Coronary artery (tissue), 2 donors: ENCODE measurements at regions not wholly inside any gene's neighbourhood (a gene's known extent, or its start where the extent isn't known, plus 50 kb on each side); places are given as distances from the start of the nearest gene placed in this dataset.

Source experiments
- DNase-seq: peaks from one replicate; pipeline ENCODE4 v3.0.0-alpha.2; 2017; ENCODE audit warnings: low spot score
- H3K27ac ChIP-seq, 2 donors: fragments of 200-600 bp; sonication (generic); one replicate each; pipeline ENCODE4 v1.5.1; 2016 to 2019
- H3K4me3 ChIP-seq: fragments of 200-600 bp; sonication (generic); 2 replicates; pipeline ENCODE4 v1.5.1; 2016; ENCODE audit warnings: mild to moderate bottlenecking, moderate library complexity
- CTCF ChIP-seq: fragments of 200-600 bp; sonication (generic); IDR thresholded peaks from one replicate; pipeline ENCODE4 v1.5.1; 2019; ENCODE audit warnings: antibody characterized with exemption

DNA sequence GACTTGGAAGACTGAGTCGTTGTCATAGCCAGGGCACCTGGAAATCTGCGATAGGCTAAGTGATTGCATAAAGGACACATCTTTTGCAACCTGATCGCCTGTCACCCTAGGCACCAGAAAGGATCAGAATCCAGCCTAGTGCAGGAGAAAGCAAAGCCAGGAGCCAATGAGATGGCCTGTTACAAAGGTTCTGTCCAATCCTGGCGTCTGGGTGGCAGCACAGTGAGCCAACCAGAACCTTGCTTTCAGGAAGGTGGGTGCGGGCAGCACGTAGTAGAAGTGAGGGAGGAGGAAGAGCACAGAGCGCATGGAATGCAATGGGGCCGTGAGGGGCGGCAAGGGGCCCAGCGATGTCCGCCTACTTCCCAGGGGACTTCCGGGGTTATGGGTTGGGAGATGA is 120.4 kb upstream of the GGTLC1 start:
- TF ChIP-seq CTCF = no peak
- Histone ChIP-seq H3K27ac (no peak overlapping the region), H3K4me3 (no peak overlapping the region)
- DNase-seq = no peak

DNA sequence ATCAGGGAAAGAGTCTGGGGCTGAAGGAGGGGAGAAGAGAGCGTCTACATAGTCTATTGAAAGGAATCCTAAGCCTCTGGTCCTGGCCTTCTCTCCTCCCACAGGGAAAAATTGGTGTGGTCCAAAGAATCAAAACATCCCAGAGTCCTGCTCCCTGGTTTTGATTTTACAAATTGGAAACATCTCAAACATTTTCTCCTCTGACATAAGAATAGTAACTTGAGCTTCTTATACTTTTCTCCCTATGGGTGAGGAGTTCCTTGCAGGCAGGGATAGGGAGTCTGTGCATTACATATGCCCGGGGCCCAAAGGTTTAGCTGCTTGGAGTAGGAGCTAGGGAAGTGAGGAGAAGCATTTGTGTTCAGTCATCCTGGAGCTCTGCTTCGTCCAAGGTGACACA is 120.0 kb upstream of the GGTLC1 start:
- no peak for TF ChIP-seq CTCF
- no peak for DNase-seq

DNA sequence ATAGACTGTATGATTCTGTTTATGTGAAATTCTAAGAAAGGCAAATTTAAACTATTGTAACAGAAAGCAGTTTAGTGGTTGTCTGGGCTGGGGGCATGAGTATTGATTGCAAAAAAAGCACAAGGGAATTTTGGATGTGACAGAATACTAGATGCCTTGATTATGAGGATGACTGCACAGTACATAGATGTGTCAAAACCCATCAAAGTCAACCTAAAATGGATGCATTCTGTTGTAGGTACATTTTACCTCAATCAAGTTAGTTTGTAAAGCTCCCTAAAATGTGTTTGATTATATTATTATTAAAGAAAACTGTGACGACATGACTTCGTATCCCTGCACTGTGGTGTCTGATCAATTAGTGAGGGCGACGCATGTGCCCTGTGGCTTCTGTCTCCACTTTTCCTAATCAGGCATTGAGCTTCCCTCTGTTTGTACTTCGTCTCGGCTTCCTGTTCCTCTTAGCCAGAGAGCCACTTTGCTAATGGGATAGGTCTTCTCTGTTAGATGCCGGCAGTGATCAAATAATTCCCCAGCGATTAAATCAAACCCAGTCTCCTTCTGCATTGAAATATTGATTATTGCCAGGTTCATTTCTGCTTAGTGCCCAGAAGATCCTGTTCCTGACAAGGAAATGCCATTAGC is 118.3 kb upstream of the GGTLC1 start:
- H3K4me3 ChIP-seq = no peak overlapping the region
- TF ChIP-seq CTCF = no peak
- no peak for DNase-seq
- H3K27ac ChIP-seq = no peak overlapping the region

More for the DNA sequence above, 120.0 kb upstream of the GGTLC1 start:
- no peak overlapping the region for H3K27ac ChIP-seq
- no peak overlapping the region for H3K4me3 ChIP-seq

DNA sequence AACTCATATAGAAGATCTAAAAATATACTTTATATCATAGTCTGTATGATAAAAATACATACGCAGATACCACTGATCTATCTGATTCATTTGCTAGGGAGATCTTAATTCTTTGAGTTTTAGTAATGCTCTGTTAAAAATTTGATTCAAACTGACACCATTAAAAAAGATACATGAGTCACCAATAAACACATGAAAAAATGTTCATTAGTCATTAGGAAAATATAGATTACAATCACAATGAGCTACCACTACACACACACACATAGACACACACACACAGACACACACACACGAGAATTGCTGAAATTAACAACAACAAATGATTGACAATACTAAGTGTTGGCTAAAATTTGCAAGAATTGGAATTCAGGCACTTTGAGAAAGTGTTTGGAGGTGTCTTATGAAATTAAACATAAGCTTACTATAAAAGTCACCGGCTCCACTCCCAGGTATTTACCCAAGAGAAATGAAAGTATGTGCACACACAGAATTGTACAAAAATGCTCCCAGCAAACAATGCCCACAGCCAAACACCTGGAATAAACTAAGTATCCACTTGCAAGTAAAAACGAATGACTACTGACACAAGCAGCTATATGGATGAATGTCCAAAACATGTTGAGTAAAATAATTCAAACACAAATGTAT is 117.7 kb upstream of the GGTLC1 start:
- no peak overlapping the region for H3K27ac ChIP-seq
- no peak for TF ChIP-seq CTCF
- DNase-seq = no peak
- H3K4me3 ChIP-seq = no peak overlapping the region

GRCh38 chr20:24102749-24103333 is 114.3 kb upstream of the GGTLC1 start:
- DNase-seq = no peak
- no peak for TF ChIP-seq CTCF
- Histone ChIP-seq H3K27ac (no peak overlapping the region), H3K4me3 (no peak overlapping the region)

DNA sequence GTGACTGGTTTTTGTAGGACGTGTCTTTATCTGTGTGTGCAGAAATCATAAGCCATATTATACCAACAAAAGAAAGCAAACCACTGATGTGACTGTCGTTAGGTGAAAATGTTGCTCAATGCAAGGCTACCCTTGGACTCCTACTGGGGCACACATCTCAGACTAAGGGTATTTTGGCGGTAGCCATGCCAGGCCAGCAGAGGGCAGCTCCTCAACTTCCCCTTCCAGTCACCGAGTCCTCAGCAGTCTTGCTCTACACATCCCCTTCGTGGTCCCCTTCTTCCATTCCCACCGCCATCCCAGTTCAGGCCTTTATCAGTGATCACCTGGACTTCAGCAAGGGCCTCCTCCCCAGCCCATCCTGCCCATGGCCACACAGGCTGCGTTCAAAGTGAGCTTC is 113.7 kb upstream of the GGTLC1 start:
- Histone ChIP-seq H3K4me3 (no peak overlapping the region), H3K27ac (no peak overlapping the region)
- TF ChIP-seq CTCF = no peak
- no peak for DNase-seq
